Keratinocyte (primary cell): ENCODE measurements at regions not wholly inside any gene's neighbourhood (a gene's known extent, or its start where the extent isn't known, plus 50 kb on each side); places are given as distances from the start of the nearest gene placed in this dataset.

ENCODE experiments used
- DNase-seq: peaks from one replicate; pipeline ENCODE4 v3.0.0-alpha.2; 2011; ENCODE audit warnings: low read depth, missing footprints, low spot score
- FAIRE-seq: peaks from 2 replicates; lab custom pipeline; 2011; peaks lifted over from hg19 to GRCh38; lab: Jason Lieb, UNC
- H2AFZ ChIP-seq: 2 replicates; pipeline ENCODE4 v1.6.0; 2012; ENCODE audit warnings: low read length, control low read depth, inconsistent platforms; ENCODE audit not compliant: control insufficient read depth
- H3K27ac ChIP-seq: 2 replicates; pipeline ENCODE4 v1.5.1; 2011; ENCODE audit warnings: low read length; ENCODE audit not compliant: control insufficient read depth, insufficient read depth
- H3K27me3 ChIP-seq: 3 replicates; pipeline ENCODE4 v1.6.0; 2011; ENCODE audit warnings: low read length; ENCODE audit not compliant: control insufficient read depth, insufficient read depth; ENCODE audit errors: extremely low read depth
- H3K36me3 ChIP-seq, 2 experiments: 2 replicates in 1 of 2; 3 replicates in 1 of 2; pipeline ENCODE4 v1.5.1; 2011; ENCODE audit warnings: low read length in 2 of 2, mild to moderate bottlenecking in 1 of 2; ENCODE audit not compliant: control insufficient read depth in 2 of 2, insufficient read depth in 2 of 2; ENCODE audit errors: extremely low read depth in 1 of 2
- H3K4me1 ChIP-seq: 3 replicates; pipeline ENCODE4 v1.5.1; 2011; ENCODE audit warnings: low read length; ENCODE audit not compliant: control insufficient read depth, insufficient read depth; ENCODE audit errors: extremely low read depth
- H3K4me2 ChIP-seq: 3 replicates; pipeline ENCODE4 v1.6.0; 2011; ENCODE audit warnings: low read depth, low read length; ENCODE audit not compliant: control insufficient read depth, insufficient read depth; ENCODE audit errors: extremely low read depth
- H3K4me3 ChIP-seq, 3 experiments: fragments of 200-600 bp in 1 of 3; sonication (generic) in 1 of 3; 2 replicates in 2 of 3; 3 replicates in 1 of 3; pipeline ENCODE4 v1.5.1; 2011 to 2016; ENCODE audit warnings: low read length in 3 of 3, mild to moderate bottlenecking in 3 of 3, control low read depth in 2 of 3, inconsistent platforms in 1 of 3, low read depth in 1 of 3, mixed read lengths in 1 of 3, mixed run types in 1 of 3, moderate library complexity in 1 of 3; ENCODE audit not compliant: control insufficient read depth in 2 of 3, insufficient read depth in 2 of 3; ENCODE audit errors: extremely low read depth in 1 of 3
- H3K79me2 ChIP-seq: 2 replicates; pipeline ENCODE4 v1.6.0; 2012; ENCODE audit warnings: low read length; ENCODE audit not compliant: control insufficient read depth, insufficient read depth
- H3K9ac ChIP-seq: 3 replicates; pipeline ENCODE4 v1.6.0; 2011; ENCODE audit warnings: low read length; ENCODE audit not compliant: control insufficient read depth, insufficient read depth; ENCODE audit errors: extremely low read depth
- H3K9me1 ChIP-seq: 3 replicates; pipeline ENCODE4 v1.6.0; 2011; ENCODE audit warnings: low read length; ENCODE audit not compliant: control insufficient read depth, insufficient read depth; ENCODE audit errors: extremely low read depth
- H3K9me3 ChIP-seq: 2 replicates; pipeline ENCODE4 v1.5.1; 2012; ENCODE audit warnings: low read depth, low read length; ENCODE audit not compliant: control insufficient read depth
- H4K20me1 ChIP-seq: 3 replicates; pipeline ENCODE4 v1.6.0; 2011; ENCODE audit warnings: low read length; ENCODE audit not compliant: control insufficient read depth, insufficient read depth; ENCODE audit errors: extremely low read depth
- CTCF ChIP-seq, 3 experiments: IDR thresholded peaks in 1 of 3; conservative IDR thresholded peaks in 1 of 3; optimal IDR thresholded peaks in 1 of 3; 2 replicates in 2 of 3; 3 replicates in 1 of 3; pipeline versions ENCODE3 to v1.5.1; 2011; ENCODE audit warnings: low read length in 3 of 3, mild to moderate bottlenecking in 3 of 3, moderate library complexity in 2 of 3, control low read depth in 1 of 3, inconsistent platforms in 1 of 3; ENCODE audit not compliant: insufficient read depth in 2 of 3; ENCODE audit errors: extremely low read depth in 1 of 3
- EZH2 ChIP-seq: IDR thresholded peaks from one replicate; pipeline ENCODE4 v1.6.1; 2012; ENCODE audit warnings: inconsistent platforms, mild to moderate bottlenecking, low read length, moderate library complexity
- dilution Hi-C: fragments of 300-500 bp; cut with MboI; formaldehyde crosslinking; loops from one replicate; pipeline ENCODE4 v1.7.0; 2020; ENCODE audit warnings: low sequenced_read_pairs; ENCODE audit not compliant: extremely low pct_ligation_motif_present

GRCh38 chr1:55820501-55820900 is 605.3 kb upstream of the USP24 start:
- FAIRE-seq: no peak
- no peak overlapping the region for H3K4me2 ChIP-seq

DNA sequence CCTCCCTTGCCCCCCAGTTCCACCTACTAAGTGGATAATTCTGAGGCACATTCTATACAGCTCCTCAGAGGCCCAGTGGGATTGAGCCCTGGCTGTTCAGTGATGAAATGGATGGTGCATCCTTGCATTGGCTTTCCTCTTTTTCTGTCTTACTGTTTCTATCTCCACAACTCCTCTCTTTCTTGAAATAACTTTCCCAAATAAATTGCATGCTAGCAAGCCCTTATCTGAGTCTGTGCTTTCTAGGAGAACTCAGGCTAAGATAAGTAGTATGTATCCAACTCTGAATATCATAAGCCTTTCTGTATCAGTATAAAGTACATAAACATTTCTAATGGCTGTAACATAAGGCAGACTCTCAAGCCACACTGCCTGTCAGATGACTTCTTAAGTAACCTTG is 603.8 kb upstream of the USP24 start:
- Histone ChIP-seq H3K27me3 (no peaks in the 10 kb centered on the region), H3K4me1 (no peaks in the 10 kb centered on the region), H2AFZ (no peak overlapping the region), H3K4me3 (no peak overlapping the region), H3K9me3 (no peaks in the 10 kb centered on the region), H4K20me1 (no peaks in the 10 kb centered on the region), H3K36me3 (no peaks in the 10 kb centered on the region), H3K27ac (no peak overlapping the region), H3K9ac (no peak overlapping the region), H3K4me2 (no peak overlapping the region), H3K9me1 (no peaks in the 10 kb centered on the region), H3K79me2 (no peaks in the 10 kb centered on the region)
- no peak for FAIRE-seq
- dilution Hi-C loops: no loop called here
- DNase-seq: no peak
- TF ChIP-seq CTCF (optimal IDR thresholded peaks at IDR 0.05 in 1 of 3, IDR thresholded peaks at IDR 0.05 in 1 of 3, conservative IDR thresholded peaks at IDR 0.05 in 1 of 3; ENCODE audit: extremely low read depth in 1 of 3, insufficient read depth in 2 of 3, low read length in 3 of 3) (no peak), EZH2 (no peak)

More at GRCh38 chr1:55820501-55820900, 605.3 kb upstream of the USP24 start:
- no peak overlapping the region for H2AFZ ChIP-seq
- H3K9ac ChIP-seq: no peak overlapping the region
- no peaks in the 10 kb centered on the region for H3K9me1 ChIP-seq
- no peaks in the 10 kb centered on the region for H3K4me1 ChIP-seq
- H3K9me3 ChIP-seq: no peaks in the 10 kb centered on the region
- H3K27me3 ChIP-seq: no peaks in the 10 kb centered on the region
- no peak overlapping the region for H3K4me3 ChIP-seq
- H3K27ac ChIP-seq: no peak overlapping the region
- H3K36me3 ChIP-seq: no peaks in the 10 kb centered on the region
- H4K20me1 ChIP-seq: no peaks in the 10 kb centered on the region
- no peak for DNase-seq
- dilution Hi-C loops: no loop called here
- TF ChIP-seq EZH2 (no peak), CTCF (optimal IDR thresholded peaks at IDR 0.05 in 1 of 3, IDR thresholded peaks at IDR 0.05 in 1 of 3, conservative IDR thresholded peaks at IDR 0.05 in 1 of 3; ENCODE audit: extremely low read depth in 1 of 3, insufficient read depth in 2 of 3, low read length in 3 of 3) (no peak)
- H3K79me2 ChIP-seq: no peaks in the 10 kb centered on the region
